ENCODE measurements at regions not wholly inside any gene's neighbourhood (a gene's known extent, or its start where the extent isn't known, plus 50 kb on each side); places are given as distances from the start of the nearest gene placed in this dataset.

GRCh38 chr10:106467506-106467905 is 697.0 kb downstream of the SORCS1 start:
- DNase-seq (ENCODE audit: low spot score): no peak

- no peak for DNase-seq (ENCODE audit: low spot score)
Measured at GRCh38 chr10:106457522-106457921, 707.0 kb downstream of the SORCS1 start.

GRCh38 chr10:106454233-106454632 is 710.3 kb downstream of the SORCS1 start:
- DNase-seq (ENCODE audit: low spot score): no peak

- DNase-seq (ENCODE audit: low spot score): no peak
Measured at GRCh38 chr10:106450966-106451365, 713.5 kb downstream of the SORCS1 start.

GRCh38 chr10:106446920-106447319 is 717.6 kb downstream of the SORCS1 start:
- DNase-seq (ENCODE audit: low spot score): no peak

- no peak for DNase-seq (ENCODE audit: low spot score)
Measured at GRCh38 chr10:106442223-106442622, 722.3 kb downstream of the SORCS1 start.

GRCh38 chr10:106440767-106441166 is 723.7 kb downstream of the SORCS1 start:
- DNase-seq (ENCODE audit: low spot score): no peak

GRCh38 chr10:106440355-106440754 is 724.2 kb downstream of the SORCS1 start:
- DNase-seq (ENCODE audit: low spot score): no peak

GRCh38 chr10:106439366-106439765 is 725.1 kb downstream of the SORCS1 start:
- DNase-seq (ENCODE audit: low spot score): no peak

GRCh38 chr10:106438386-106438785 is 726.1 kb downstream of the SORCS1 start:
- no peak for DNase-seq (ENCODE audit: low spot score)

- no peak for DNase-seq (ENCODE audit: low spot score)
Measured at GRCh38 chr10:106436123-106436715, 728.3 kb downstream of the SORCS1 start.

- DNase-seq (ENCODE audit: low spot score): no peak
Measured at GRCh38 chr10:106435081-106435480, 729.4 kb downstream of the SORCS1 start.

GRCh38 chr10:106424981-106425380 is 739.5 kb downstream of the SORCS1 start:
- DNase-seq (ENCODE audit: low spot score): no peak

- DNase-seq (ENCODE audit: low spot score): no peak
Measured at GRCh38 chr10:106424054-106424453, 740.5 kb downstream of the SORCS1 start.

- no peak for DNase-seq (ENCODE audit: low spot score)
Measured at GRCh38 chr10:106410331-106410730, 754.2 kb downstream of the SORCS1 start.

- DNase-seq (ENCODE audit: low spot score): no peak
Measured at GRCh38 chr10:106405141-106405540, 759.4 kb downstream of the SORCS1 start.

GRCh38 chr10:106402458-106402857 is 762.0 kb downstream of the SORCS1 start:
- no peak for DNase-seq (ENCODE audit: low spot score)

GRCh38 chr10:106401967-106402366 is 762.5 kb downstream of the SORCS1 start:
- DNase-seq (ENCODE audit: low spot score): no peak

GRCh38 chr10:106401161-106401560 is 763.3 kb downstream of the SORCS1 start:
- DNase-seq (ENCODE audit: low spot score): no peak

GRCh38 chr10:106399112-106399511 is 765.4 kb downstream of the SORCS1 start:
- DNase-seq (ENCODE audit: low spot score): no peak

GRCh38 chr10:106396192-106396591 is 768.3 kb downstream of the SORCS1 start:
- DNase-seq (ENCODE audit: low spot score): no peak

GRCh38 chr10:106395041-106395749 is 769.3 kb downstream of the SORCS1 start:
- no peak for DNase-seq (ENCODE audit: low spot score)

- no peak for DNase-seq (ENCODE audit: low spot score)
Measured at GRCh38 chr10:106392778-106393177, 771.7 kb downstream of the SORCS1 start.

GRCh38 chr10:106387063-106387462 is 777.4 kb downstream of the SORCS1 start:
- no peak for DNase-seq (ENCODE audit: low spot score)
